GM13976 (cell line): ENCODE measurements at regions not wholly inside any gene's neighbourhood (a gene's known extent, or its start where the extent isn't known, plus 50 kb on each side); places are given as distances from the start of the nearest gene placed in this dataset.

Source experiments
- DNase-seq: peaks from one replicate; pipeline ENCODE4 v3.0.0; 2012; ENCODE audit warnings: low spot score
- CTCF ChIP-seq: IDR thresholded peaks from 2 replicates; pipeline ENCODE4 v1.5.1; 2012; ENCODE audit warnings: borderline replicate concordance, mild to moderate bottlenecking; ENCODE audit not compliant: insufficient read depth; ENCODE audit errors: extremely low read depth, missing control alignments, control extremely low read depth
- in situ Hi-C: fragments of 300-500 bp; cut with MboI; formaldehyde crosslinking; loops from one replicate; pipeline ENCODE4 v1.12.0; 2022; ENCODE audit warnings: low sequenced_read_pairs, mixed read lengths, inconsistent platforms; ENCODE audit not compliant: unreplicated experiment

GRCh38 chr5:174433098-174433497 lies 291.3 kb upstream of the MSX2 start:
- no peak for DNase-seq
- in situ Hi-C loops, result no loop called here
- no peak for TF ChIP-seq CTCF

DNA sequence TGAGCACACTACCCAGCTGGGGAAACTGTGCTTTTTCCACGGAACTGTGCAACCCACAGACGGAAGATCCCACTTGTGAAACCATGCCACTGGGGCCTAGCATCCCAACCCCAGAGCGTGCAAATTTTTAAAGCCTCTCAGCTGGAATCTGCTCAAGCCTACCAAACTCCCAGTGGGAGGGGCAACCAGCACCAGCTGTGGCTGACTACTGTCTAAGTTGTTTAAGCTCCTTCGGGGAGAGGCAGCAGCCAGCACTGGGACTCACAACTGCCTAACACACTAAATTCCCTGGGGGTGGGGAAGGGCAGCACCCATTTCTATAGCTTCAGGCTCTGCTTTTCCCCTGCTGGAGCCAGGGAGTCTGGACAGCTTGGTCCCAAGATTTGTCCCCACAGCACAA lies 287.6 kb upstream of the MSX2 start:
- in situ Hi-C loops, result no loop called here
- TF ChIP-seq CTCF, result no peak
- DNase-seq, result no peak

- no peak for TF ChIP-seq CTCF
Observed at GRCh38 chr5:174444479-174445188, 279.7 kb upstream of the MSX2 start.

DNA sequence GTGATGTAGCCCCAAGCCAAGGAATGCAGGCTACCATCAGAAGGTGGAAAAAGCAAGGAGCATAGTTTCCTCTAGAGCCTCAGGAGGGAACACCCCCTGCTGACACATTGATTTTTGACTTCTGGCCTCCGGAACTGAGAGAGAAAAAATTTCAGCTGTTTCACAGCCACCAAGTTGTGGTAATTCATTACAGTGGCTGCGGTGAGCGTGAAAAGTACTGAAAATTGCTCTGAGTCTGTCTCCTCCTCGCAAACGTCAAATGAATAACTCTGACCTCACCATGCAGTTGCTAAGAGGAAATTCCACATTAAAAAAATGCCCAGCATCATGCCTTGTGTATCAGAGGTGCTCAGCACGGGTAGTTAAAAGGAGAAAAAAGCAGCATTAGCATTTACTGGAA lies 277.9 kb upstream of the MSX2 start:
- DNase-seq, result no peak
- TF ChIP-seq CTCF, result no peak
- in situ Hi-C loops, result no loop called here

More at GRCh38 chr5:174444479-174445188, 279.7 kb upstream of the MSX2 start:
- DNase-seq, result no peak
- in situ Hi-C loops, result no loop called here

- in situ Hi-C loops, result no loop called here
- no peak for DNase-seq
- no peak for TF ChIP-seq CTCF
Observed at GRCh38 chr5:174446988-174447387, 277.4 kb upstream of the MSX2 start.

DNA sequence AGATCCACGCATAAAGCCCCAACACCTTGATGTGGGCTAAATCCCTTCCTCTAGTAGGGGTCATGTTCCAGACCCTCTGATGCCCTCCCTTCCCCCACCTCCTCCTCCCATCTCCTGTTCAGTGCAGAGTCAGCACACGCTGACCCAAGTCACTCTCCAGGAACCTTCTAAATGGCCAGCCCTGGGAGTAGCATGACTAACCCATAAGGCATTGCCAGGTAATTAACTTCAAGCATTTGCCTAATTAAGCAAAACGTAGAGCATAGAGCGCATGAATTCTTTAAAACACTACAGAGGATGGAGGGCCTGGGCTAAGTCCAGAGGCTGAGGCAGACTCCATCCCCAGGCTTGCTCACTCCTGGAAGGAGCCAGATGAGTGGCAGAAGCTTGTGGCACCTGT lies 276.3 kb upstream of the MSX2 start:
- in situ Hi-C loops, result no loop called here
- no peak for DNase-seq
- TF ChIP-seq CTCF, result no peak
